ENCODE measurements at regions not wholly inside any gene's neighbourhood (a gene's known extent, or its start where the extent isn't known, plus 50 kb on each side); places are given as distances from the start of the nearest gene placed in this dataset.

DNA sequence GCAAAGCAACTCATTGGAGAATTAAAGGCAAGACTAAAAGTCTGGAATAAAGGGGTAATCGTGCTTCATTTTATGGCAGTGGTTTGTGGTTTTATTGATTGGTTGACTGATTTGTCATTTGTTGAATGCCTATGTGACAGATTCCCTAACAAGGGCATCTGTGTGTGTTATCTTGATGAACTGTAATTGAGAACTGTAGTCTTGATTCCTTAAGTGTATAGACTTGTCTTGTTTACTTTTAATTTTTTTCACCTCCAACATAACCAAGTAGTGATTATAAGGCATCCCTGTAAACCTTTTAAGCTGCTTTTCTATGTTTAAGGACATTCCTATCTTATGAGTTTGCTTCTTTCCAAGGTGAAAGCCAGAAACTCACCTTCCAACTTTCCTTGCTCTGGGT lies 216.0 kb upstream of the TAPT1 start:
- no peaks in the 10 kb centered on the region for H3K36me3 ChIP-seq (ENCODE audit: control insufficient read depth, insufficient read depth, low read length)
- no peaks in the 10 kb centered on the region for H3K79me2 ChIP-seq
- no peaks in the 10 kb centered on the region for H3K9me3 ChIP-seq (ENCODE audit: control insufficient read depth, low read length)
- H3K9ac ChIP-seq: no peak overlapping the region
- no peak overlapping the region for H3K4me3 ChIP-seq (ENCODE audit: low read depth, low read length)
- H3K27ac ChIP-seq: no peak overlapping the region
- H2AFZ ChIP-seq: no peak overlapping the region
- TF ChIP-seq CTCF (IDR thresholded peaks at IDR 0.05): no peak
- no peaks in the 10 kb centered on the region for H3K27me3 ChIP-seq (ENCODE audit: control insufficient read depth, insufficient read depth, low read length)
- H3K4me2 ChIP-seq (ENCODE audit: low read length): no peak overlapping the region
- no peaks in the 10 kb centered on the region for H3K4me1 ChIP-seq

GRCh38 chr4:16439768-16440167 lies 213.5 kb upstream of the TAPT1 start:
- Histone ChIP-seq H3K27ac (no peak overlapping the region), H3K27me3 (ENCODE audit: control insufficient read depth, insufficient read depth, low read length) (no peaks in the 10 kb centered on the region), H2AFZ (no peak overlapping the region), H3K4me1 (no peaks in the 10 kb centered on the region), H3K79me2 (no peaks in the 10 kb centered on the region), H3K4me2 (ENCODE audit: low read length) (no peak overlapping the region), H3K9me3 (ENCODE audit: control insufficient read depth, low read length) (no peaks in the 10 kb centered on the region), H3K4me3 (ENCODE audit: low read depth, low read length) (no peak overlapping the region), H3K36me3 (ENCODE audit: control insufficient read depth, insufficient read depth, low read length) (no peaks in the 10 kb centered on the region), H3K9ac (no peak overlapping the region)
- no peak for TF ChIP-seq CTCF (IDR thresholded peaks at IDR 0.05)

GRCh38 chr4:16438986-16439385 lies 212.7 kb upstream of the TAPT1 start:
- Histone ChIP-seq H3K4me2 (ENCODE audit: low read length) (no peak overlapping the region), H3K9me3 (ENCODE audit: control insufficient read depth, low read length) (no peaks in the 10 kb centered on the region), H3K9ac (no peak overlapping the region), H3K27me3 (ENCODE audit: control insufficient read depth, insufficient read depth, low read length) (no peaks in the 10 kb centered on the region), H3K4me3 (ENCODE audit: low read depth, low read length) (no peak overlapping the region), H2AFZ (no peak overlapping the region), H3K27ac (no peak overlapping the region), H3K36me3 (ENCODE audit: control insufficient read depth, insufficient read depth, low read length) (no peaks in the 10 kb centered on the region), H3K79me2 (no peaks in the 10 kb centered on the region), H3K4me1 (no peaks in the 10 kb centered on the region)
- no peak for TF ChIP-seq CTCF (IDR thresholded peaks at IDR 0.05)

- H3K9ac ChIP-seq: no peak overlapping the region
- H3K9me3 ChIP-seq (ENCODE audit: control insufficient read depth, low read length): no peaks in the 10 kb centered on the region
- H3K4me1 ChIP-seq: no peaks in the 10 kb centered on the region
- no peaks in the 10 kb centered on the region for H3K79me2 ChIP-seq
- H3K27ac ChIP-seq: no peak overlapping the region
- H3K4me2 ChIP-seq (ENCODE audit: low read length): no peak overlapping the region
- no peaks in the 10 kb centered on the region for H3K36me3 ChIP-seq (ENCODE audit: control insufficient read depth, insufficient read depth, low read length)
- no peaks in the 10 kb centered on the region for H3K27me3 ChIP-seq (ENCODE audit: control insufficient read depth, insufficient read depth, low read length)
- no peak overlapping the region for H3K4me3 ChIP-seq (ENCODE audit: low read depth, low read length)
- no peak overlapping the region for H2AFZ ChIP-seq
- TF ChIP-seq CTCF (IDR thresholded peaks at IDR 0.05): no peak
Observed at GRCh38 chr4:16437836-16438235, 211.6 kb upstream of the TAPT1 start.

GRCh38 chr4:16431866-16432265 lies 205.6 kb upstream of the TAPT1 start:
- Histone ChIP-seq H3K4me2 (ENCODE audit: low read length) (no peak overlapping the region), H2AFZ (no peak overlapping the region), H3K27ac (no peak overlapping the region), H3K9ac (no peak overlapping the region), H3K27me3 (ENCODE audit: control insufficient read depth, insufficient read depth, low read length) (no peaks in the 10 kb centered on the region), H3K79me2 (no peaks in the 10 kb centered on the region), H3K36me3 (ENCODE audit: control insufficient read depth, insufficient read depth, low read length) (no peaks in the 10 kb centered on the region), H3K4me1 (no peaks in the 10 kb centered on the region), H3K4me3 (ENCODE audit: low read depth, low read length) (no peak overlapping the region), H3K9me3 (ENCODE audit: control insufficient read depth, low read length) (no peaks in the 10 kb centered on the region)
- TF ChIP-seq CTCF (IDR thresholded peaks at IDR 0.05): no peak

All from parathyroid adenoma (tissue), 2 donors.